RWPE2 (cell line): ENCODE measurements at regions not wholly inside any gene's neighbourhood (a gene's known extent, or its start where the extent isn't known, plus 50 kb on each side); places are given as distances from the start of the nearest gene placed in this dataset.

ENCODE experiments used
- ATAC-seq: fragments of 200-7000 bp; cut with Tn5 transposase; 3 replicates; pipeline ENCODE4 v1.9.1; 2021; ENCODE audit warnings: low read depth
- DNase-seq: peaks from one replicate; pipeline ENCODE4 v3.0.0-alpha.2; 2020; ENCODE audit warnings: low spot score
- H3K27ac ChIP-seq: fragments of 450-650 bp; 2 replicates; pipeline ENCODE4 v1.5.1; 2017; ENCODE audit warnings: mild to moderate bottlenecking; ENCODE audit not compliant: poor library complexity, severe bottlenecking
- H3K27me3 ChIP-seq: fragments of 250-450 bp; sonication (Bioruptor Pico); 2 replicates; pipeline ENCODE4 v1.5.1; 2021; ENCODE audit warnings: mild to moderate bottlenecking, moderate library complexity; ENCODE audit not compliant: insufficient read depth, poor library complexity, severe bottlenecking
- H3K36me3 ChIP-seq: fragments of 250-450 bp; sonication (Bioruptor Pico); 2 replicates; pipeline ENCODE4 v1.5.1; 2020; ENCODE audit warnings: low read depth, mild to moderate bottlenecking, moderate library complexity
- H3K4me1 ChIP-seq: fragments of 250-450 bp; sonication (Bioruptor Pico); 2 replicates; pipeline ENCODE4 v1.5.1; 2021; ENCODE audit warnings: mild to moderate bottlenecking, moderate library complexity; ENCODE audit not compliant: insufficient read depth, poor library complexity, severe bottlenecking
- H3K4me3 ChIP-seq: fragments of 250-450 bp; sonication (Bioruptor Pico); 2 replicates; pipeline ENCODE4 v1.5.1; 2021; ENCODE audit warnings: mild to moderate bottlenecking, moderate library complexity; ENCODE audit not compliant: severe bottlenecking
- H3K9me3 ChIP-seq: fragments of 250-450 bp; sonication (Bioruptor Pico); 2 replicates; pipeline ENCODE4 v1.5.1; 2021; ENCODE audit warnings: mild to moderate bottlenecking, moderate library complexity; ENCODE audit not compliant: severe bottlenecking
- TF ChIP-seq, protein P1 (sequence below): fragments of 450-650 bp; IDR thresholded peaks from one replicate; pipeline ENCODE4 v1.5.1; 2017; ENCODE audit warnings: mild to moderate bottlenecking, moderate library complexity; ENCODE audit not compliant: poor library complexity, severe bottlenecking

DNA sequence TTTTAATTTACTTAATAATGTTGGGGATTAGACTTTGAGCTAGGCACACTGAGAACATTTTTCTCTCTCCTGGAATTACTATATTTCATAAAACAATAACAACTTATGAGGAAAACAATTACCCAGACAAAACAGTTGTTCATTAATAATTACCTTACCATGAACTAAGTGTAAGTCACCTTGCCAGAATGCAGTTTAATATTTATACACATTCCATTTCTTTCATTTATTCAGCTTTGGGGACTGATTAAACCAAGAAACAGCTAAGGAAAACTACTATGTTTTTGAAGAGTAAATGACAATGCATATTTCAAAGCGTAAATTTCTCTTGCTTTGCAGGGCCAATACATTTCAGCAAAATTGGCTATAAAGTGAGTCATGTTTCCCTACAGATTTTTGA lies 616.2 kb downstream of the PRELID2 start:
- TF ChIP-seq, protein P1, sequence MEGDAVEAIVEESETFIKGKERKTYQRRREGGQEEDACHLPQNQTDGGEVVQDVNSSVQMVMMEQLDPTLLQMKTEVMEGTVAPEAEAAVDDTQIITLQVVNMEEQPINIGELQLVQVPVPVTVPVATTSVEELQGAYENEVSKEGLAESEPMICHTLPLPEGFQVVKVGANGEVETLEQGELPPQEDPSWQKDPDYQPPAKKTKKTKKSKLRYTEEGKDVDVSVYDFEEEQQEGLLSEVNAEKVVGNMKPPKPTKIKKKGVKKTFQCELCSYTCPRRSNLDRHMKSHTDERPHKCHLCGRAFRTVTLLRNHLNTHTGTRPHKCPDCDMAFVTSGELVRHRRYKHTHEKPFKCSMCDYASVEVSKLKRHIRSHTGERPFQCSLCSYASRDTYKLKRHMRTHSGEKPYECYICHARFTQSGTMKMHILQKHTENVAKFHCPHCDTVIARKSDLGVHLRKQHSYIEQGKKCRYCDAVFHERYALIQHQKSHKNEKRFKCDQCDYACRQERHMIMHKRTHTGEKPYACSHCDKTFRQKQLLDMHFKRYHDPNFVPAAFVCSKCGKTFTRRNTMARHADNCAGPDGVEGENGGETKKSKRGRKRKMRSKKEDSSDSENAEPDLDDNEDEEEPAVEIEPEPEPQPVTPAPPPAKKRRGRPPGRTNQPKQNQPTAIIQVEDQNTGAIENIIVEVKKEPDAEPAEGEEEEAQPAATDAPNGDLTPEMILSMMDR, result no peak
- DNase-seq (no peak), ATAC-seq (no peak)
- Histone ChIP-seq H3K4me3 (no peak overlapping the region), H3K27ac (no peak overlapping the region), H3K4me1 (no peaks in the 10 kb centered on the region), H3K36me3 (no peaks in the 10 kb centered on the region), H3K9me3 (no peaks in the 10 kb centered on the region), H3K27me3 (no peaks in the 10 kb centered on the region)

DNA sequence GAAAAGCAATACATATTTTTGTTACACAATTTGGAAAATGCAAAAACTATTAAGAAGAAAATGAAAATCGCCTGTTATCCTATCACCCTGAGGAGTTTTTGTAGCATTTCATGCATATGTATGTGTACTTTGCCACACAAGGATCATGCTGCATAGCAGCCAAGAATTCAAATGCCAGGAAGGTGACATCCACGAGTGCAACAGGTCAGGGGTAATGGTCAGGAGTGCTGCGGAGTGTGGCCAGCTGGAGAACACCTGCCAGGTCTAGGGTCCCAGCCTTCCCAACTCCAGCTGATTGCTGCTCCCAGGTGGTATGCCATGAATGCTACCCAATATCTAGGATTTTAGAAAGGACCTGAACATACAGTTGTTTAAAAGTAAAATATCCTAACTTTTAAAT lies 617.1 kb downstream of the PRELID2 start:
- no peaks in the 10 kb centered on the region for H3K27me3 ChIP-seq
- no peaks in the 10 kb centered on the region for H3K9me3 ChIP-seq
- H3K27ac ChIP-seq, result no peak overlapping the region
- DNase-seq (no peak), ATAC-seq (no peak)
- no peaks in the 10 kb centered on the region for H3K4me1 ChIP-seq
- TF ChIP-seq, protein P1, result no peak
- no peak overlapping the region for H3K4me3 ChIP-seq
- H3K36me3 ChIP-seq, result no peaks in the 10 kb centered on the region

- TF ChIP-seq, protein P1, result no peak
- H3K4me1 ChIP-seq, result no peaks in the 10 kb centered on the region
- ATAC-seq, result no peak
- no peak for DNase-seq
- no peak overlapping the region for H3K27ac ChIP-seq
- H3K36me3 ChIP-seq, result no peaks in the 10 kb centered on the region
- no peak overlapping the region for H3K4me3 ChIP-seq
- H3K27me3 ChIP-seq, result peaks cover 4% of the 10 kb centered on the region
- H3K9me3 ChIP-seq, result no peaks in the 10 kb centered on the region
These were observed 625.1 kb downstream of the PRELID2 start for GRCh38 chr5:145210020-145210419.

DNA sequence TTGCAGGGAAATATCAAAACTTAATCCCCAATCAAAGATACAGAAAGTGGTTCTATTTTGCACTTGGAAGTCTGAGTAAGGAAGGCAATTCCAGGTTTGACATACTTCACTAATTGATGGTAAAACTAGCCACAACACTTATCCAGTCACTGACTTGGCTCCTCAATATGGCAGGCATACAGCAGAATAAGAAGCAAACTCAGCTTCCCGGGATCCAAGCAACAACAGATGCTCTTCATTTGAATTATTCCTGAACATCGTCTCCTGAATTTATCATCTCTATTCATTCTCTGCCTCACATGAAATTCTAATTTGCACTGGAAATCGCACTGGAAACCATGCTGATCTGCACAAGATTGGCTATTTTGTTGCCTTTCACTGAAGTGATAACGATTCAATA lies 629.6 kb downstream of the PRELID2 start:
- peaks cover 4% of the 10 kb centered on the region for H3K27me3 ChIP-seq
- no peak overlapping the region for H3K4me3 ChIP-seq
- TF ChIP-seq, protein P1, result no peak
- no peak overlapping the region for H3K27ac ChIP-seq
- ATAC-seq (no peak), DNase-seq (no peak)
- H3K4me1 ChIP-seq, result no peaks in the 10 kb centered on the region
- H3K36me3 ChIP-seq, result no peaks in the 10 kb centered on the region
- no peaks in the 10 kb centered on the region for H3K9me3 ChIP-seq

- H3K4me1 ChIP-seq, result no peaks in the 10 kb centered on the region
- H3K9me3 ChIP-seq, result no peaks in the 10 kb centered on the region
- H3K27me3 ChIP-seq, result peaks cover 4% of the 10 kb centered on the region
- no peak overlapping the region for H3K27ac ChIP-seq
- no peak overlapping the region for H3K4me3 ChIP-seq
- ATAC-seq (peak; percentile 42; the same call in 1 of the 3 replicates), DNase-seq (no peak)
- TF ChIP-seq, protein P1, result no peak
- H3K36me3 ChIP-seq, result no peaks in the 10 kb centered on the region
These were observed 630.4 kb downstream of the PRELID2 start for GRCh38 chr5:145204743-145205142.
